Right lung (tissue), 2 donors: ENCODE measurements at regions not wholly inside any gene's neighbourhood (a gene's known extent, or its start where the extent isn't known, plus 50 kb on each side); places are given as distances from the start of the nearest gene placed in this dataset.

Source experiments
- DNase-seq, 2 donors: peaks; one replicate each; pipeline ENCODE4 v3.0.0-alpha.2; 2013

GRCh38 chr14:62253911-62254310, 491.7 kb downstream of the SNAPC1 start:
- DNase-seq, result peak in 1 of 2 donors; percentile 21

GRCh38 chr14:62269204-62269603, 507.0 kb downstream of the SNAPC1 start:
- DNase-seq, result no peak

GRCh38 chr14:62270236-62270635, 508.0 kb downstream of the SNAPC1 start:
- DNase-seq, result no peak

GRCh38 chr14:62280366-62280765, 518.1 kb downstream of the SNAPC1 start:
- DNase-seq, result no peak

- DNase-seq, result no peak
Measured at GRCh38 chr14:62283837-62284236, 521.6 kb downstream of the SNAPC1 start.

- DNase-seq, result no peak
Measured at GRCh38 chr14:62289471-62289870, 527.3 kb downstream of the SNAPC1 start.

GRCh38 chr14:62301080-62301479, 538.9 kb downstream of the SNAPC1 start:
- no peak for DNase-seq

GRCh38 chr14:62301911-62302310, 539.7 kb downstream of the SNAPC1 start:
- DNase-seq, result no peak

GRCh38 chr14:62303437-62303836, 541.2 kb downstream of the SNAPC1 start:
- no peak for DNase-seq

GRCh38 chr14:62304257-62304656, 542.0 kb downstream of the SNAPC1 start:
- DNase-seq, result no peak

GRCh38 chr14:62307844-62308243, 545.6 kb downstream of the SNAPC1 start:
- no peak for DNase-seq

GRCh38 chr14:62308316-62308715, 546.1 kb downstream of the SNAPC1 start:
- DNase-seq, result no peak

GRCh38 chr14:62308891-62309290, 546.7 kb downstream of the SNAPC1 start:
- DNase-seq, result peak; percentile 11 to 27

- no peak for DNase-seq
Measured at GRCh38 chr14:62313212-62313611, 551.0 kb downstream of the SNAPC1 start.

GRCh38 chr14:62314221-62314620, 552.0 kb downstream of the SNAPC1 start:
- no peak for DNase-seq

- no peak for DNase-seq
Measured at GRCh38 chr14:62314871-62315270, 552.7 kb downstream of the SNAPC1 start.

- no peak for DNase-seq
Measured at GRCh38 chr14:62315631-62316030, 553.4 kb downstream of the SNAPC1 start.

GRCh38 chr14:62322216-62322615, 560.0 kb downstream of the SNAPC1 start:
- DNase-seq, result no peak

- no peak for DNase-seq
Measured at GRCh38 chr14:62329427-62329826, 567.2 kb downstream of the SNAPC1 start.

GRCh38 chr14:62347562-62348011, 585.4 kb downstream of the SNAPC1 start:
- no peak for DNase-seq

- no peak for DNase-seq
Measured at GRCh38 chr14:62357362-62357761, 595.1 kb downstream of the SNAPC1 start.

GRCh38 chr14:62364161-62364560, 601.9 kb downstream of the SNAPC1 start:
- DNase-seq, result no peak

GRCh38 chr14:62364800-62365280, 602.6 kb downstream of the SNAPC1 start:
- no peak for DNase-seq

- no peak for DNase-seq
Measured at GRCh38 chr14:62369919-62370560, 607.8 kb downstream of the SNAPC1 start.
